ENCODE measurements at regions not wholly inside any gene's neighbourhood (a gene's known extent, or its start where the extent isn't known, plus 50 kb on each side); places are given as distances from the start of the nearest gene placed in this dataset.

DNA sequence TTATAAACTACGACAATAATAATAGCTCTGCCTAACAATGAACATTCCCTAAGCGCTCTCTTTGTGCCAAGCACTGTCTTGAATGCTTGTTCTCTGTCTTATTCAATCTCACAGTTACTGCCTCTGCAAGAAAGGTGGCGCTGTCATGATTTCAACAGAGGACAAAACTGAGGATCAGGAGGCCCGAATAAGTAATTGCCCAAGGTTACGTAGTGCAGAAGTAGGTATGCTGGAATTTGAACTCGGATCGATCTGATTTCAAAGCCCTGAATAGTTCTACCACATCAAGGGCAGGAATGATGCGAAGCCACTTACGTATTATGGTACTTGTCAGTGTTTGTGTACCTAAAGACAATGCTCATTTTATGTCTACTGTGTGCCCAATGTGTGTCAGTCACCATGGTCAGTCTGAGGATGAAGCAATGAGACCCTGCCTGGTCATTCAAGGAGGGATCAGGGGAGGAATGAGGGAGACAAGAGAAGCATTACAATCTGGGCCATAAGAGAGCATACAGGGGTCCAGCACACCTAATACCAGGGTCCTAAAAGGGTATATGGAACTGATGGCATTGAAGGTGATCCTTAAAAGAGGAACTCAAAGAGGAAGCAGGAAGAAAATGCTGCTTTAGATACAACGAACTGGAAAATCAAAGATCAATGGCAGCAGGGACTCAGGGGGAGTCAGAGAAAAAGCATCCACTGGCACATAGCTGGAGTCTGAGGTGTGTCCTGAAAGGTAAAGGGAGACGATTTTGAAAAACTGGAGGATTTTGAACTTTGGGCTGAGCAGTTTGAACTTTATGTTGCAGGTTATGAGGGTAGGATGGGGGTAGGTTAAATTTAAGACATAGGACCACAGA is 389.2 kb downstream of the PLPP3 start:
- H3K36me3 Mint-ChIP-seq (ENCODE audit: low read depth): no peaks in the 10 kb centered on the region
- H3K9ac ChIP-seq (ENCODE audit: extremely low read depth, low read length, poor library complexity, severe bottlenecking): no peak overlapping the region
- peak overlapping the region; percentile 87 for H3K27ac ChIP-seq (ENCODE audit: low read depth, low read length)
- no peak overlapping the region for H3K4me3 ChIP-seq (ENCODE audit: low read length)
- H3K27me3 Mint-ChIP-seq (ENCODE audit: insufficient read depth): peaks cover 17% of the 10 kb centered on the region
- H3K27ac Mint-ChIP-seq: no peak overlapping the region
- no peaks in the 10 kb centered on the region for H3K36me3 ChIP-seq (ENCODE audit: control insufficient read depth, insufficient read depth, low read length)
- peaks cover 44% of the 10 kb centered on the region for H3K4me1 Mint-ChIP-seq
- H3K9me3 ChIP-seq (ENCODE audit: control insufficient read depth, low read length): no peaks in the 10 kb centered on the region
- no peaks in the 10 kb centered on the region for H3K9me3 Mint-ChIP-seq
- WGBS, 2 experiments (ENCODE audit: insufficient coverage in 1 of 2, insufficient read length in 1 of 2): 87 to 88% methylated on average over 11 of the region's 11 CpGs
- DNase-seq: peak; percentile 68
- no peak overlapping the region for H3K4me3 Mint-ChIP-seq
- peak; percentile 82 for TF ChIP-seq CTCF (conservative IDR thresholded peaks at IDR 0.05)
- peaks cover 8% of the 10 kb centered on the region for H3K4me1 ChIP-seq (ENCODE audit: control insufficient read depth, insufficient read depth, low read length)
- no peaks in the 10 kb centered on the region for H3K27me3 ChIP-seq (ENCODE audit: control insufficient read depth, insufficient read depth, low read length, poor library complexity, severe bottlenecking)

DNA sequence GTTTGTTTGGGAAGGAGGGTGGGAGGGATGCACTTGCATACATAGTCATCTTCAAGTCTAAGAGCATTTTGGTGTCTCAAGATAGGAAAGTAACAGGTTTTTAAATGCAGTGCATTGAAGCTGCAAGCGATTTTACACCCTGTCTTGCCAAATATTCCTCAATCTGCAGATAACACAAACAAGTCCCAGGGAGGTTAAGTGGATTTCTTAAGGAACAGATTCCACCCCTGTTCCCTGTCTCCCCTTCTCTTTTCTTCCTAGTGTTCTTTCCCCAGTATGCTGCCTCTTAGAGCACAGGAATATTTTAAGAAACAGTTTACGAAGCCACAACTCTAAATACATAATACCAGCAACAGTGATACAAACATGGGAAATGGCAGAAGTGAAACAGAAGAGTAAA is 389.9 kb downstream of the PLPP3 start:
- H3K36me3 ChIP-seq (ENCODE audit: control insufficient read depth, insufficient read depth, low read length): no peaks in the 10 kb centered on the region
- H3K27ac ChIP-seq (ENCODE audit: low read depth, low read length): peak overlapping the region; percentile 87
- Mint-ChIP-seq H3K36me3 (ENCODE audit: low read depth) (no peaks in the 10 kb centered on the region), H3K4me3 (no peak overlapping the region), H3K27me3 (ENCODE audit: insufficient read depth) (peaks cover 13% of the 10 kb centered on the region), H3K9me3 (no peaks in the 10 kb centered on the region), H3K27ac (peak overlapping the region; percentile 50), H3K4me1 (peaks cover 44% of the 10 kb centered on the region)
- 81% methylated on average over 2 of the region's 2 CpGs; no CpG with 5 or more reads in 1 of the 2 experiments for WGBS, 2 experiments (ENCODE audit: insufficient coverage in 1 of 2, insufficient read length in 1 of 2)
- peaks cover 8% of the 10 kb centered on the region for H3K4me1 ChIP-seq (ENCODE audit: control insufficient read depth, insufficient read depth, low read length)
- H3K9ac ChIP-seq (ENCODE audit: extremely low read depth, low read length, poor library complexity, severe bottlenecking): no peak overlapping the region
- no peak for TF ChIP-seq CTCF (conservative IDR thresholded peaks at IDR 0.05)
- H3K9me3 ChIP-seq (ENCODE audit: control insufficient read depth, low read length): no peaks in the 10 kb centered on the region
- no peaks in the 10 kb centered on the region for H3K27me3 ChIP-seq (ENCODE audit: control insufficient read depth, insufficient read depth, low read length, poor library complexity, severe bottlenecking)
- no peak for DNase-seq
- no peak overlapping the region for H3K4me3 ChIP-seq (ENCODE audit: low read length)

GRCh38 chr1:56188855-56189254 is 390.5 kb downstream of the PLPP3 start:
- H3K27ac ChIP-seq (ENCODE audit: low read depth, low read length): peak overlapping the region; percentile 87
- WGBS, 2 experiments (ENCODE audit: insufficient coverage in 1 of 2, insufficient read length in 1 of 2): 14 to 81% methylated on average over 1 to 3 of the region's 3 CpGs
- H3K4me1 ChIP-seq (ENCODE audit: control insufficient read depth, insufficient read depth, low read length): peaks cover 8% of the 10 kb centered on the region
- H3K4me3 Mint-ChIP-seq: no peak overlapping the region
- peaks cover 11% of the 10 kb centered on the region for H3K27me3 Mint-ChIP-seq (ENCODE audit: insufficient read depth)
- no peak overlapping the region for H3K9ac ChIP-seq (ENCODE audit: extremely low read depth, low read length, poor library complexity, severe bottlenecking)
- no peaks in the 10 kb centered on the region for H3K27me3 ChIP-seq (ENCODE audit: control insufficient read depth, insufficient read depth, low read length, poor library complexity, severe bottlenecking)
- no peak for TF ChIP-seq CTCF (conservative IDR thresholded peaks at IDR 0.05)
- H3K4me1 Mint-ChIP-seq: peaks cover 44% of the 10 kb centered on the region
- no peaks in the 10 kb centered on the region for H3K36me3 Mint-ChIP-seq (ENCODE audit: low read depth)
- no peak for DNase-seq
- peak overlapping the region; percentile 35 for H3K27ac Mint-ChIP-seq
- no peaks in the 10 kb centered on the region for H3K36me3 ChIP-seq (ENCODE audit: control insufficient read depth, insufficient read depth, low read length)
- no peak overlapping the region for H3K4me3 ChIP-seq (ENCODE audit: low read length)
- H3K9me3 Mint-ChIP-seq: no peaks in the 10 kb centered on the region
- no peaks in the 10 kb centered on the region for H3K9me3 ChIP-seq (ENCODE audit: control insufficient read depth, low read length)

Measured in endodermal cell (in vitro differentiated cells).